Thoracic aorta (tissue), 2 donors: ENCODE measurements at regions not wholly inside any gene's neighbourhood (a gene's known extent, or its start where the extent isn't known, plus 50 kb on each side); places are given as distances from the start of the nearest gene placed in this dataset.

Experiments used
- ATAC-seq: fragments of 150-250 bp; one replicate; pipeline ENCODE4 v1.8.0; 2017; ENCODE audit warnings: low read depth; ENCODE audit not compliant: insufficient number of reproducible peaks, low FRiP score
- DNase-seq: peaks from one replicate; pipeline ENCODE4 v3.0.0-alpha.2; 2020; ENCODE audit warnings: low spot score
- H3K27ac ChIP-seq, 2 donors: fragments of 200-600 bp; sonication (generic); 1 replicate in 1 of 2; 2 replicates in 1 of 2; pipeline ENCODE4 v1.5.1; 2016; ENCODE audit warnings: mild to moderate bottlenecking in 2 of 2, moderate library complexity in 2 of 2
- H3K27me3 ChIP-seq: fragments of 200-600 bp; sonication (generic); replicated peaks from 2 replicates; pipeline ENCODE4 v1.6.0; 2016; ENCODE audit warnings: mild to moderate bottlenecking; ENCODE audit not compliant: insufficient read depth
- H3K36me3 ChIP-seq: fragments of 200-600 bp; sonication (generic); one replicate; pipeline ENCODE4 v1.5.1; 2016
- H3K4me1 ChIP-seq, 2 donors: fragments of 200-600 bp; sonication (generic); 1 replicate in 1 of 2; 2 replicates in 1 of 2; pipeline versions ENCODE4 v1.5.1 to v1.6.0; 2016; ENCODE audit warnings: low read depth in 2 of 2, mild to moderate bottlenecking in 1 of 2; ENCODE audit not compliant: control insufficient read depth in 1 of 2
- H3K4me3 ChIP-seq: fragments of 200-600 bp; sonication (generic); 2 replicates; pipeline ENCODE4 v1.5.1; 2016; ENCODE audit warnings: mild to moderate bottlenecking
- H3K9me3 ChIP-seq: fragments of 200-600 bp; sonication (generic); 2 replicates; pipeline ENCODE4 v1.5.1; 2016
- CTCF ChIP-seq: fragments of 200-600 bp; sonication (generic); IDR thresholded peaks from one replicate; pipeline ENCODE4 v1.5.1; 2019; ENCODE audit warnings: antibody characterized with exemption

- DNase-seq (peak; percentile 9), ATAC-seq (peak; percentile 80)
- Histone ChIP-seq H3K9me3 (no peaks in the 10 kb centered on the region), H3K4me3 (no peak overlapping the region), H3K36me3 (no peaks in the 10 kb centered on the region), H3K4me1 (peaks cover 4 to 6% of the 10 kb centered on the region in 2 donors), H3K27ac (peak overlapping the region; percentile 6 to 58), H3K27me3 (no peaks in the 10 kb centered on the region)
- TF ChIP-seq CTCF: no peak
Observed at GRCh38 chr2:118738524-118739308, 108.7 kb downstream of the EN1 start.

- Histone ChIP-seq H3K27ac (no peak overlapping the region), H3K4me3 (no peak overlapping the region), H3K9me3 (no peaks in the 10 kb centered on the region), H3K36me3 (no peaks in the 10 kb centered on the region), H3K27me3 (no peaks in the 10 kb centered on the region), H3K4me1 (peaks cover 4 to 6% of the 10 kb centered on the region in 2 donors)
- ATAC-seq (no peak), DNase-seq (no peak)
- TF ChIP-seq CTCF: no peak
Observed at GRCh38 chr2:118738106-118738505, 109.3 kb downstream of the EN1 start.

GRCh38 chr2:118737684-118738083 lies 109.8 kb downstream of the EN1 start:
- TF ChIP-seq CTCF: no peak
- ATAC-seq: no peak
- Histone ChIP-seq H3K27me3 (no peaks in the 10 kb centered on the region), H3K4me1 (peaks cover 4 to 6% of the 10 kb centered on the region in 2 donors), H3K27ac (no peak overlapping the region), H3K36me3 (no peaks in the 10 kb centered on the region), H3K9me3 (no peaks in the 10 kb centered on the region), H3K4me3 (no peak overlapping the region)
- DNase-seq: no peak

GRCh38 chr2:118732432-118732831 lies 115.0 kb downstream of the EN1 start:
- DNase-seq (no peak), ATAC-seq (no peak)
- no peak overlapping the region for H3K4me3 ChIP-seq
- no peaks in the 10 kb centered on the region for H3K27me3 ChIP-seq
- no peak overlapping the region for H3K27ac ChIP-seq
- no peaks in the 10 kb centered on the region for H3K36me3 ChIP-seq
- H3K9me3 ChIP-seq: no peaks in the 10 kb centered on the region
- no peaks in the 10 kb centered on the region for H3K4me1 ChIP-seq
- TF ChIP-seq CTCF: no peak

- DNase-seq: no peak
- ATAC-seq: no peak
Observed at GRCh38 chr2:118731413-118731812, 116.0 kb downstream of the EN1 start.

More at GRCh38 chr2:118731413-118731812, 116.0 kb downstream of the EN1 start:
- H3K4me3 ChIP-seq: no peak overlapping the region
- no peak overlapping the region for H3K27ac ChIP-seq
- no peaks in the 10 kb centered on the region for H3K4me1 ChIP-seq
- no peaks in the 10 kb centered on the region for H3K27me3 ChIP-seq
- TF ChIP-seq CTCF: no peak
- no peaks in the 10 kb centered on the region for H3K36me3 ChIP-seq
- H3K9me3 ChIP-seq: no peaks in the 10 kb centered on the region
